AG20443 (cell line): ENCODE measurements at regions not wholly inside any gene's neighbourhood (a gene's known extent, or its start where the extent isn't known, plus 50 kb on each side); places are given as distances from the start of the nearest gene placed in this dataset.
"Not testable (repeated sequence)": the region's sequence is repeated elsewhere in the genome, so short reads cannot be mapped to it uniquely, and the experiment has no call there.

Experiments used
- DNase-seq: peaks from one replicate; pipeline ENCODE4 v3.0.0; 2012; ENCODE audit warnings: low spot score, mixed read lengths

DNA sequence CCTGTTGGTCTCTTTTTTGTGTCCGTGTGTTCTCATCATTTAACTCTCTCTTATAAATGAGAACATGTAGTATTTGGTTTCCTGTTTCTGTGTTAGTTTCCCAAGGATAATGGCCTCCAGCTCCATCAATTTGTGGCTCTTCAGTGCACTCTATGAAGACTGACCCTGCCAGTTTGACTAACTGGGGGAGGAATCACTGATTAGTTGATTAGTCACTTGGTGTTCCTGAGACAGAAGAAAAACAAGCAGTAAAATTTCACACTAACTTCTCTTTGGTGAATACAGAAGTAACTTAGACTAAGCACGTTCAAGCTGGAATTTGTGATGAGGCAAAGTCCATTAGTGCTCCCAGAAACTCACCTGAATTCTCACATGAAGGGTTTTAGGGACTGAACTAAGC lies 495.8 kb upstream of the RORB start:
- no peak for DNase-seq

DNA sequence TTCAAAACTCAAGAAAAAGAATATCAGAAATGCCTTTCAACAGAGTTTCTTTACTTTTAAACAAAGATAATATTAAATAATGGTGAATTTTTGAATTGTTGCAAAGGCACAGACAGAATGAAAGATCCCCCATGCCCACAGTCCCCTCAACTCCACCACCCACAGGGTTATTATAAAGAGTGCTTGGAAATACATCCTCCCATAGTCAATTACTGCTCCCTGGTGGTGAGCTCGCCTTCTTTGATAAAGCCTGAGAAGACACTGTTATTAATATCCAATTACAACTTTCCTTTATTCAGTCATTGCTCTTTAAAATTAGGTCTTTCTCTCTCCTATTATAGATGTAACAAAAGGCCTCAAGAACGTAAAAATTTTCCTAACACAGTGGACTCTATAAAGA lies 490.2 kb upstream of the RORB start:
- no peak for DNase-seq

DNA sequence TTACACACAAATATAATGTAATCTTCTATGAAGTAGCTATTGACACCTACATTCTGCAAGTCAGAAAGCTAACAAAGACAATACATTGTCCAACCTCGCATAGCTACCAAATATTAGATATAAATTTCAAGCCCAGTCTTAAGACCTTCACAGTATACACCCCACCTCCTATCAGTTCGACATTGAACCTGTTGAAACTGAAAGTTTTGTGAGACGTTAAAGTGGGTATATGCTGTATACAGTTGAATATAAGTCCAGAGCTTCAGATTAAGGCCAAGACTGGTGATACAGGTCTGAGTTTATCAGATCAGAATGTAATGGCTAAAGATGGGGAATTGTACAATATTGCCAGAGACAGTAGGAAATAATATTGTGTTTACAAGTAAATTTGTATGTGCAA lies 489.3 kb upstream of the RORB start:
- no peak for DNase-seq

DNA sequence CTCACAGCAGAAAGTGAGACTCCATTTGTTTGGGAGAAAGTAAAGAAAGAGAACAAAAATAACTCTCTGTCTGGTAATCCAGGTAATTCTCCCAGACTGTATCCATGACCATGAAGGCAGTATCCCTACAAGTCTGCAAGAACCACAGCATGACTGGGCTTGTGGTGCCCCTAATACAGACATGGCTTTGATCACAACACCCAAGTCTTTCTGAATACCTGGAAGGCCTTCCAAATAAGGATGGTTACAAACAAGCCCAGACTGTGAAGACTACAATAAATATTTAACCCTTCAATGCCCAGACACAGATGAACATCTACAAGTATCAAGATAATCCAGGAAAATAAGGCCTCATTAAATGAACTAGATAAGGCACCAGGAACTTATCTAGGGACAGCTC lies 481.1 kb upstream of the RORB start:
- DNase-seq, result no peak

DNA sequence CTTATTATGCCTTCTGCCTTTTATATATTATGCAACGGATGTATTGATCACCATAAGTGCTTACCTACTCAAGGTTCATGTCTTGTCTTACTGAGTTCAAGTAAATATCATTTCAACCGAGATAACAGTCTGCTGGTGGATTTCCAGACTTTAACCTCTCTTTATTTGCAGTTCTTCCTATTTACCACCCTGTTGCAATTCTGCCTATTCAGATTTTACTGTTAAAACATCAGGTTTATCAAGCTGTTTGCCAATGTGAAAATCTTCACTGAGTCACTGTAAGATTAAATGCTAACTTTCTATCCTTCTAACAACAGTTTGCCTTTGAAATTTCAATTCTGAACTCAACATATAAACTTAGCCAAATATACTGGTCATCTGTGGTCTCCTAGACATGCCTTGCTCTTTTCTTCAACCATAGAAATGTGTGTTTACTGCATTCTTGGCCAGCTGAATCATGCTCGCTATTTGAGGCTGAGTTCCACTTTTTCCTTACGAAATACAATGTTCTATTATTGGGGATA lies 471.7 kb upstream of the RORB start:
- peak; percentile 8 for DNase-seq

DNA sequence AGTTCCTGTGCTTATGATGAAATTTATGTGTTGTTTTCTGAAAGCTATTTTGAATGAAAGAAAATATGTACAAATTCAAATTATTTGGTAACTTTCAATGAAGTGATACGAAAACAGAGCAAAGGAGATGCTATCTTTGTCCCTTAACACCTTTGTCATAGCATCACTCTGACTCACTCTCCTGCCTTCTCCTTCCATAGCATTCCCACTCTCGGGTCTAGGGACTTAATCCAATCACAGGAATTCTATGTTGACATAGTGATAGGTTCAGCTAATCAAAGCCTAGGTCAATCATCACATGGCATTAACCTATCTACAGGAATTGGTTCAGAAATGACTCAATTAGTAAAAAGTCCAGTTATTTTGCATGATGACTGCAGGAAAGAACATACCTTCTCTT lies 464.7 kb upstream of the RORB start:
- DNase-seq, result no peak

DNA sequence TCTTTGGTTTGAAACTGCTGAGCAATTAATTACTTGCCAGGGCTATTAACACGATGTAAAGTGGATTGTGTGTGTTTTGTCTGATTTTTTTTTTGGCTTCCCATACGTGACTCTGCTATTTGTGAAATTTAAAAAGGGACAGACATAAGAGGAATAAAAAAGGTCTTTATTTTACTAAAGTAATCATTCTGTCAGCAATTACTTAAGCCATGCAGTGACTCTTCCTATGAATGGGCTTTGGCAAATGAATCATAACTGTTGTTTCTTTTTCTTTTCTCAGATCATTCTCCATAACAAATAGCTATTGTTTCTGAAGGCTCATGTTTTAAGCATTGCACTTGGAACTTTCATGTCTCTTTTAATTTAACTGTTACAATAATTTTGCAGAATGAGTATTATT lies 461.3 kb upstream of the RORB start:
- DNase-seq, result no peak

DNA sequence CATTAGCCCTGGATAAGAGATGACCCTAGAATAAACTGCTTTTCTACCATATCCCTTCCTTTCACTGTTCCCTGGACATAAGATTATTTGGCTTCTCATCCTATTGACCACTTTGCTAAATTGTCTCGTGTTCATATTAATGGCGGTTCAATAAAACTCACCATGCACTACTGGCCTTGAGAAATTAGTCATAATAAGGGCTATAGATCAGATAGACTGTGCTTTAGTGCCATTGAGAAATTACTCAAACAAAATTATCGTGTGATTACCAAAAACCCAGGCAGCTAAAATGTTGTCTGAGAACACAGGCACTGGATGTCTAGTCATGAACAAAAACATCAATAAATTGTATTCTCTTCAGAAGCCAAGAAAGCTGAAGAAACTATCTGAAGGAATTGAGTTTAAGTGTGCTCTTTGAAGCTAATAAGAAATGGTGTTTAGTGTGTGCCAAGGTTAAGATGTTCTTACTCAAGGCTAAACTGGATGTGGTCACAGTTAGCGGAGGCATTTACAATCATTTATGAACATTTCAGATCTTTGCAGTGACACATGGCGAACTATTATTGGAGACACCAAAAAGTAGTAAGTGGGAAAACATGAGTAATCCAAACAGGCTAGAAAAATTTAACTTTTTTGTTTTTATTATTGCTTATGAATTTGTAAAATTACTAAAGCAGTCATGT lies 460.4 kb upstream of the RORB start:
- DNase-seq, result no peak

DNA sequence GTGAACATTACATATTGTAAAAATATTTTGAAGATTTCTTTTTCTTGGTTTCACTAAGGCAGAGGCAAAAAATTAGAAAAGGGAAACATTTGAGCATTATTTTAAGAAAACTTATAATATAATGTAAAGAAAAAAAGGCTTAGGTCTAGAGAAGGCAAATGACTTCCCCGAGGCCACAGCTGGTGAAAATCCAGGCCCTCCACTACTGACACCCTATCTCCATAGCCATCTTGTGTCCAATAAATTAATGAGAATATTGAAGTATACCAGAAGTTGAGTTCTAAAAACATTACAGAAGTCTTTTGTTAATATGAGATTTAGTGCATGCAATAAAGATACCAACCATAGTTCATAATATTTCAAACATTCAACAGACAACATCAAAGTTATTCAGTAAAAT lies 459.9 kb upstream of the RORB start:
- DNase-seq, result no peak

DNA sequence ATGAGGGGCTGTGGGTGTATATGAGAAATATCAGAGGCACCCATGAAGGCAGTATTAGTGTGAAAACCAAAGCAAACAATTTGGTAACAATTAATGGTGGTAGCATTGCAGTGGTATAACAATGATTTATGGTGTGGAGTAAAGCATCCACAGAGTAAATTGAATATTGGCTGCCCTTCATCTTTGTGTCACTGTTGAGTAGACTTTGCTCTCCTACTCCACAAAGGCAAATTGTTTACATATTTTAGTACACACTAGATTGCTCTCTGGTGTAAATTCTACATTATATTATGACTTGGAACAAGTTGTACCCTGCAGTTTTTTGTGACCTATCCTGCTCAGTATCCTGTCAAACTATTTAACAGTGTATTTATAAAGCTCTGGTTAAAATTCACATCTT lies 455.5 kb upstream of the RORB start:
- DNase-seq, result no peak

DNA sequence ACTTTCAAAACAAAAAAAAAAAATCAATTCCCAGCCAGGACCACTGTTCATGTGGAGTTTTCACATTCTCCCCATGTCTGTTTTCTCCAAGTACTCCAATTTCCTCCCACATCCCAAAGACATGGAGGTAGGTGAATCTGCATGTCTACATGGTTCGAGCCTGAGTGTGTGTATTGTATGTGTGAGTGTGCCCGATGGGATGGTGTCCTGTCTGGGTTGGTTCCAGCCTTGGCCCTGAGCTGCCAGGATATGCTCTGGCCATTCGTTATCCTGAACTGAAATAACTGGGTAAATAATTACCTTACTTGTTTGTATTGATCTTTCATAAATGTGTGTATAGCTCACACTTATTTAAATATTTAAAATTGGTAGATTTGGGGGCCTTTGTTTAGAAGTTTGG lies 452.3 kb upstream of the RORB start:
- no peak for DNase-seq

DNA sequence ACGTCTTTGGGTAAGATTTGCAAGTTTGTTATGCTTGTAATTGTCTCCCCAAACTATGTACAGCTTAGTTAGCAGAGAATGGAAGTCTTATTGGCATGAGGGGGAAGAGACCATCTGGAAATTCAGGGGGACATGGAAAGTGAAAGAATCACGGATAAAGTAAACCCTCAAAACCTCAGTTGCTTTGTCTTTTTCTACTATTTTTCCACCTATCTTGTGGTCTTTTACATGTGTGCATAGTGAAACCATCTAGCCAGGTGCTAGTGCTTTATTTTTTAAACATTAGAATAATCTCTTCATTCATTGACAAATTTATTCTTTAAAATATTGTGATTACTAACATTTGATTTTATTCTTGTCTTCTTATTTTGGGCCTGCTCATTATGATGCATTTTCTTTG lies 441.1 kb upstream of the RORB start:
- DNase-seq, result no peak

DNA sequence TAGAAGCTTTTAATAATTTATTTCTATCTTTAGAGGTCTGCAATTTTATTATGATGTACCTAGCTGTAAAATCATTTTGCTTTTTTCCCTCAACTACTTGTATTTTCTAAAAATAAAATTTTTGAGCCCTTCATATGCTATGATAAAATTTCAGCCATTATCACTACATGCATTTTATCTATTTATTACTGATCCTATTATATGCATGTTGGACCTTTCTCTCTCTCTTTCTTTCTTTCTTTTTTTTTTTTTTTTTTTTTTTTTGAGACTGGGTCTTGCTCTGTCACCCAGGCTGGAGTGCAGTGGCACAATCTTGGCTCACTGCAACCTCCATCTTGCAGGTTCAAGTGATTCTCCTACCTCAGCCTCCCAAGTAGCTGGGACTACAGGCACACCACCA lies 440.1 kb upstream of the RORB start:
- DNase-seq, result not testable (repeated sequence)

DNA sequence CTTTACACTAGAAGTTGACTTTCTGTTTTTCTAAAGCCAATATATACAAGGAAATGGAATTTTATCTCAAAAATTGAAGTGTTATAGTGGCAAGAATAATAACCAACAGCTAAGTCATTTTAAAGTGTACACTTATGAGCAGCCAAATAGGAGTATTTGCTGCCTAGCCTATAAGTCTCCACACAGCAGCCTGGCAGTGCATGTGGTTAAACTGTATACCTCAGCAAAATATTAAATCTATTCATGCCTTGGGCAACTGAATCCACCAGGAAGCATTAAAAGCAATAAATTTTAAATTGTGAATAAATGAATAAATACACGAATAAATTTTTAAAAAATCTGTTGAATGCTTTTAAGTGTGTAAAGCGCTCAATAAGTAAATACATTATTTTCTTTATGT lies 432.4 kb upstream of the RORB start:
- no peak for DNase-seq

DNA sequence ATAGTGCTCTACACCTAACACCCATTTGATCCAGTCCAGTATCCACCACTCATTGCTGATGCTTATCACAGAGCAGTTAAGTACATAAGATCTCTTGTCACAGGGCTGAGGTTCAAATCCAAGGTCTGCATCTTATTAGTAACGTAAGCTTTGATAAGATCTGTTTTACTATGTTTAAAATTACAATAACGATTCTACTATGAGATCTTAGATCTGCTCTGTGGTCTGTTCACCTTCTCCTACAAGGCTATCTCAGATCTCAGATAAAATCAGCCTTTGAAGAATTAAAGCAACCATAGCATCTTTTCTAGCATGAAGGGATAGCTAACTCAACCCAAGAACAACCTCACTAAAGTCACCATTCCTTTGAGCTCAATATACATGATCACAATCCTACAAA lies 431.0 kb upstream of the RORB start:
- no peak for DNase-seq

DNA sequence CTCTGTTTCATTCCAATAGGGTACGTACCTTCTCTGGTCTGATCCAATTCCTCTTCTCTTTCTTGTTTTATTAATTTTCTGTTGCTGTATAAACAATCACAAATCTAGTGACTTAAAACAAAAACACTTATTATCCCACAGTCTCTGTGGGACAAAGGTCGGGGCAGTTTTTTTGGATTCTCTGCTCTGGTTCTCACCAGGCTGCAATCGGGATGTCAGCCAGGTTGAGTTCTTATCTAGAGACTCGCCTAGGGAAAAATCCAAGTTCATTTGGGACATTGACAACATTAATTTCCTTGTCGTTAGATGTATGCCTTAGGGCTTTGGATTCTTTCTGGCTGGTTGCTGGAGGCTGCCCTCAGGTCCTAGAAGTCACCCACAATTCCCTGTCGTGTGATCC lies 430.5 kb upstream of the RORB start:
- no peak for DNase-seq

DNA sequence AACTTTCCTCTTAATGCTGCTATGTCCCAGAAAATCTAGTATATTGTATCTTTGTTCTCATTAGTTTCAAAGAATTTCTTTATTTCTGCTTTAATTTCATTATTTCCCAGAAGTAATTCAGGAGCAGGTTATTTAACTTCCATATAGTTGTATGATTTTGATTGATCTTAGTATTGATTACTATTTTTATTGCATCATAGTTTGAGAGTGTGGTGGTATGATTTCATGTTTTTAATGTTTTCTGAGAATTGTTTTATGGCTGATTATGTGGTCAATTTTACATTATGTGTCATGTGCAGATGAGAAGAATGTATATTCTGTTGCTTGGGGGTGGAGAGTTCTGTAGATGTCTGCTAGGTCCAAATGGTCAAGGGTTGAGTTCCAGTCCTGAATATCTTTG lies 425.6 kb upstream of the RORB start:
- no peak for DNase-seq

DNA sequence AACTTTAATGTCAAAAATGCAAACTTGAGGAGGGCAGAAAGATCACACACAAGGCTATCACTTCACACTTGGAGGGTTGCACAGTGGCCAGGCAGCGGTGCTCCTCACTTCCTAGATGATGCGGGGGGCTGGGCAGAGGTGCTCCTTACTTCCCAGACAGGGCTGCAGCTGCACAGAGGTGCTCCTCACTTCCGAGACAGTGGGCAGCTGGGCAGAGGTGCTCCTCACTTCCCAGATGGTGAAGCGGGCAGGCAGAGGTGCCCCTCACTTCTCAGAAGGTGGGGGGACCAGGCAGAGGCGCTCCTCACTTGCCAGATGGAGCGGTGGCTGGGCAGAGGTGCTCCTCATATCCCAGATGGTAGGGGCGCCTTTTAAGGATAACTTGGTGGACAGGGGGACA lies 423.2 kb upstream of the RORB start:
- DNase-seq, result no peak

DNA sequence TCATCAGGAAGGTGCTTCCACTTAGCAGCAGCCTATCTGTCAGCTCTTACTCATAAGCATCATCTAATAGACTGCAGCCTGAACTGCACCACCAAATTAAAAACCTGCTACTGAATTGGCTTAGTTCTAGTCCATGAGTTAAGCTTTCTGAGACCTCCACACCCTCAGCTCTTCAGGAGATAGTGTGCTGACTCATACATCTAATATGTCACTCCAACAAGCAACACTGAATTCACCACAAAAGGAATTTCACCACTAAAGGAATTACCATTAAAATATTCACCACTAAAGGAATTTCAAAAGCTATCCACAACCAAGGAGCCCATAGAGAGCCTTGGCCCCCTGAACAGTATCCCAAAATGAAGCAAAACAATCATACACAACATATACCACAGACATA lies 418.5 kb upstream of the RORB start:
- no peak for DNase-seq

DNA sequence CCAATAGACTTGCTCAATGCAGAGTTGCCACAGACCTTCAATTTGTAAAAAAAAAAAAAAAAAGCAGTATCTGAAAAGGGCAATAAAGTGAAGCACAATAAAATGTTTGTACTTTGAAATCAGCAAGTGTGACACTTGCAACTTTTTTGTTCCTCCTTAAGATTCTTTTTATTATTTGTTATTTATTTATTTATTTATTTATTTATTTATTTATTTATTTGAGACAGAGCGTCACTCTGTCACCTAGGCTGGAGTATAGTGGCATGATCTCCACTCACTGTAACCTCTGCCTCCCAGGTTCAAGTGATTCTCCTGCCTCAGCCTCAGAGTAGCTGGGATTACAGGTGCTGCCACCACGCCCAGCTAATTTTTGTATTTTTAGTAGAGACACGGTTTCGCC lies 416.5 kb upstream of the RORB start:
- DNase-seq, result not testable (repeated sequence)

DNA sequence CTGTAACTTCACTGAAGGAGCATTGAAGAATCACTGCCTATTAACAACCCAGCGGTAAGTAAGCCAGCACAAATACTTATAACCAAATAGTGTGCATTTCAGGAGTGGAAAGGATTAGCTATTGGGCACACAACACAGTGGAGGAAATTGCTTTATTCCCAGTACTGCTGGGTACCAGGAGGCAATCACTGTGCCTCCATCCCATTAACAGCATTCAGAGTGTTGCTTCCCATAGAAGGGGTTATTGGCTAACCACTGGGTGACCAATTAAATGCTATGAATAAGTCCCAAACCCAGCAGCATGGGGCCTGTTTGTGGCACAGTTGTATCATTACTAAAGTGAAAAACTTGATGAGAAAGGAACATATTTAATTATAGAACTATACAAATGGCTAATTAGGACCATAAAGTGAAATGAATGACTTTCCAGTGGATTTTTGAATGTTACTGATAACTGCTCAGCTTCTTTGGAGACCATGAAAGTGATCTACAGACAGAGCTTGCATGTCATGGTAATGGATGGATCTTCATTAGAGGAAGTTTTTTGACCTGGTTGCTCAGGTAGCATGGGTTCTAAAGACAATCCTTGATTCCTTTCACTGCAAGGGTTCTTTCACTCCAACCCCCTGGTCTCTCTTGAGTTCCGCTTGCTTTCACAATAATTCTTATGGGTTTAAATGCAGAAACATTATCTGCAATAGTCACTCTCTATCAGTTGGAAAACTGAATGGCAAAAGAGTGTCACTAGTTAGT lies 413.3 kb upstream of the RORB start:
- DNase-seq, result no peak

DNA sequence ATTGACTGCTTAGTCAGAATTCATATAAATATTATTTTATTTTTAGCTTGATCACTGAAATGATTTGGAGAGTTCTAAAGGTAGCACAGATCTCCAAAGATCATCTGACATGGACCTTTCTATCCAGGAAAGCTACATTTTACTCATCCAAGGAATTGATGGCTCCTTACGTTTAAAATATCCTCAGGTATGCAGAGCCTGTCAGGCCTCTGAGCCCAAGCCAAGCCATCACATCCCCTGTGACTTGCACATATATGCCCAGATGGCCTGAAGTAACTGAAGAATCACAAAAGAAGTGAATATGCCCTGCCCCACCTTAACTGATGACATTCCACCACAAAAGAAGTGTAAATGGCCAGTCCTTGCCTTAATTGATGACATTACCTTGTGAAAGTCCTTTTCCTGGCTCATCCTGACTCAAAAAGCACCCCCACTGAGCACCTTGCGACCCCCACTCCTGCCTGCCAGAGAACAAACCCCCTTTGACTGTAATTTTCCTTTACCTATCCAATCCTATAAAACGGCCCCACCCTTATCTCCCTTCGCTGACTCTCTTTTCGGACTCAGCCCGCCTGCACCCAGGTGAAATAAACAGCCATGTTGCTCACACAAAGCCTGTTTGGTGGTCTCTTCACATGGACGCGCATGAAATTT lies 411.6 kb upstream of the RORB start:
- not testable (repeated sequence) for DNase-seq

DNA sequence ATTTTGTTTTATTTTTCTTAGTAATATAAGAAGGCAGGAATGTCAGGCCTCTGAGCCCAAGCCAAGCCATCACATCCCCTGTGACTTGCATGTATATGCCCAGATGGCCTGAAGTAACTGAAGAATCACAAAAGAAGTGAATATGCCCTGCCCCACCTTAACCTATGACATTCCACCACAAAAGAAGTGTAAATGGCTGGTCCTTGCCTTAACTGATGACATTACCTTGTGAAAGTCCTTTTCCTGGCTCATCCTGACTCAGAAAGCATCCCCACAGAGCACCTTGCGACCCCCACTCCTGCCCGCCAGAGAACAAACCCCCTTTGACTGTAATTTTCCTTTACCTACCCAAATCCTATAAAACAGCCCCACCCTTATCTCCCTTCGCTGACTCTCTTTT lies 406.2 kb upstream of the RORB start:
- DNase-seq, result not testable (repeated sequence)
